GM10266 (cell line): ENCODE measurements at regions not wholly inside any gene's neighbourhood (a gene's known extent, or its start where the extent isn't known, plus 50 kb on each side); places are given as distances from the start of the nearest gene placed in this dataset.

Experiments used
- DNase-seq: peaks from one replicate; pipeline ENCODE4 v3.0.0; 2012; ENCODE audit errors: extremely low spot score
- TF ChIP-seq, protein P1 (sequence below): IDR thresholded peaks from 2 replicates; pipeline ENCODE4 v1.5.1; 2012; ENCODE audit warnings: mild to moderate bottlenecking, low read depth; ENCODE audit not compliant: control insufficient read depth, insufficient read depth; ENCODE audit errors: missing control alignments

DNA sequence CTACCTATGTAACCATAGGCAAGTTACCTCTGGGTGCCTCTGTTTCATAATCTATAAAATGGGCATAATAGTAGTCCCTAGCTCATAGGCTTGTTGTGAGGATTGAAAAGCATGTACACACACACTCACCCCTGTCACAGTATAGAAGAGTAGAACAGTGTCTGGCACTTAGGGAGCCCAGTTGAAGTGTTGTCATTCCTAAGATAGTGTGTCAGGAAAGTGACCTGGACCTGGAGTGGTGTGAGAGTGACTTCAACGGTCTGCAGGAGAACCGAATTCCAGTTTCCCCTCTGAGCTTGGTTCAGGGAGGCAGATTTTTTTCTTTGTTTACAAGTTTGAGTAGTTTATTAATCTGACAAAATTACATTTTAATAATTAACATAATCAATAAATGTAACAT lies 229.9 kb upstream of the MAP3K7 start:
- DNase-seq: no peak
- TF ChIP-seq, protein P1, sequence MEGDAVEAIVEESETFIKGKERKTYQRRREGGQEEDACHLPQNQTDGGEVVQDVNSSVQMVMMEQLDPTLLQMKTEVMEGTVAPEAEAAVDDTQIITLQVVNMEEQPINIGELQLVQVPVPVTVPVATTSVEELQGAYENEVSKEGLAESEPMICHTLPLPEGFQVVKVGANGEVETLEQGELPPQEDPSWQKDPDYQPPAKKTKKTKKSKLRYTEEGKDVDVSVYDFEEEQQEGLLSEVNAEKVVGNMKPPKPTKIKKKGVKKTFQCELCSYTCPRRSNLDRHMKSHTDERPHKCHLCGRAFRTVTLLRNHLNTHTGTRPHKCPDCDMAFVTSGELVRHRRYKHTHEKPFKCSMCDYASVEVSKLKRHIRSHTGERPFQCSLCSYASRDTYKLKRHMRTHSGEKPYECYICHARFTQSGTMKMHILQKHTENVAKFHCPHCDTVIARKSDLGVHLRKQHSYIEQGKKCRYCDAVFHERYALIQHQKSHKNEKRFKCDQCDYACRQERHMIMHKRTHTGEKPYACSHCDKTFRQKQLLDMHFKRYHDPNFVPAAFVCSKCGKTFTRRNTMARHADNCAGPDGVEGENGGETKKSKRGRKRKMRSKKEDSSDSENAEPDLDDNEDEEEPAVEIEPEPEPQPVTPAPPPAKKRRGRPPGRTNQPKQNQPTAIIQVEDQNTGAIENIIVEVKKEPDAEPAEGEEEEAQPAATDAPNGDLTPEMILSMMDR: no peak

- no peak for DNase-seq
- TF ChIP-seq, protein P1: no peak
Observed at GRCh38 chr6:90811596-90812226, 224.8 kb upstream of the MAP3K7 start.

DNA sequence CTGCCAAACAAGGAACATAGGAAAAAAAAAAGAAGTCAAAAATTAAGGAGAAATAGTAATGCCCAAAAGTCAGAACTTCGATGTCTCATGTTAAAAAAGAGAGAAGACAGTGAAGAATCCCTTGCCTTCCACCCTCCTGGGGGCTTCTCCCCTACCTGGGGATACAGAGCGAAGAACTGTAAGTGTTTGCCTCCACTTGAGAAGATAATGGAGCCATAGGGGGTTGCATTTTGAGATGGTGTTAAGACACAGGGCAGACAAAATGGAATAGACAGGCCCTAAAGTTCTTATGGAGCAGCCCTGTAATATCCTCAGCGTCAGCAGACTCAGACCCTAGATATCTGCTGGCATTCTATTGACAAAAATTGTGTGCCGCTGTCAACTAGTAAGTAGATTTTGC lies 222.2 kb upstream of the MAP3K7 start:
- TF ChIP-seq, protein P1: no peak

DNA sequence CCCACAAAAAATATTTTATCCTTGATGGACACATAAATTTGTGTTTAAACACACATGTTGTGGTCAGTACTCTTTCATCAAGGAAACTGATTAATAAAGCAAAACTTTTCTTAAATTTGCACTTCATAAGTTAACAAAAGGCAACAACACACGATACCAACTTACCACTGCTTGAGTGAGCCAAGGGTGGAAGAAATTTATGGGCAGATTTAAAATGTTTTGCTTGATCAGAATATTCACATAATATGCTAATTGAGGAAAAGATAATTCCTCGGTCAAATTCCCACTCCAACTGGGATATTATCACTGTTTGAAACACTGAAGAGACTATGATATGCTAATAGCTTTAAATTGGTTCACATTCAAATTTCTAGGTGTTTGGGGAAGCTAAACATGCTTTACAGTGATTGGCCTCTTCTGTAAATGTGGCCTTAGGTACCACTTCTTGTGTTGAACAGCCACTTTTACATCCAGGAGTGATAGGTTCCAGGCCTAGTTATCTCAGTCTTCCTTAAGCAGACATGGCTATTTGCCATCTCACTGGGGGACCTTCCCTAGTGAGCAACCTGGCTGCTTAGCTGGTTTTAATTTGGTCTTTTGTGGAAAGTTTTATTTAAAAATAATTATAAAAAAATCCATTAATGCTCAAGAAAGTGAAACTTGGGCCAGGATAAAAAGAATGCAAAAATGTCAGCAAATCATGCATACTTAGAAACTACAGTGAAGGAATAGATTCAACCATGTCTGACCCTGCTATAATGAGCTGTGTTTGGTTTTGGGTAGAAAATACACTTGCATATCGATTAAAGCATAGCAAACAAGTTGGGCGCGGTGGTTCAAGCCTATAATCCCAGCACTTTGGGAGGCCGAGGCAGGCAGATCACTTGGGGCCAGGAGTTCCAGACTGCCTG lies 221.2 kb upstream of the MAP3K7 start:
- TF ChIP-seq, protein P1: no peak
- DNase-seq: no peak

More for the DNA sequence above, 222.2 kb upstream of the MAP3K7 start:
- no peak for DNase-seq

DNA sequence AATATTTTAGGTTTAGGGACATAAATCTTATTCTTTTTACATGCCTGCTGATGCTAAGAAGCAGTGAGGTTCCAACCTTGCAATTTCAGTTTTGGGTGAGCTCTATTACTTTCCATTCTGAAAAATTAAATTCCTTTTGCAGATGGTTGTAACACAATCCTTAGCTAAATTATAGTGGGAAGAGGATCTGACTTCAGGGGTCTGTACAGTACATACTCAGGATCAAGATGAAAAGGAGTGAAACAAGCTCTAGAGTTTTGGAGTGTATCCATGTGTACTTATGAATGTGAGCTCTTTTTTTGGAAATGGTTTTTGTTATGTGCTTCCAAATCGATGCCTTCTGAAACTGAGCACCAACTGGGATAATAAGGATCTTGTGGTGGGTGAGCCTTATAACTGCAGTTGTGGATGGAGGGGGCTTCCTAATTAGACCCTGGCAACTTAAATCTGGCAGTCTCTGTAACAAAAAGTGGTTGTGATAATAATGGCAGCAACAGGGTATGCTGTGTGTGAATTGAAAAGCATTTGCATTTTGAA lies 218.8 kb upstream of the MAP3K7 start:
- TF ChIP-seq, protein P1: no peak

GRCh38 chr6:90803956-90804355 lies 217.1 kb upstream of the MAP3K7 start:
- TF ChIP-seq, protein P1: no peak

More for the DNA sequence above, 218.8 kb upstream of the MAP3K7 start:
- DNase-seq: no peak

More at GRCh38 chr6:90803956-90804355, 217.1 kb upstream of the MAP3K7 start:
- no peak for DNase-seq
